GM18507 (cell line): ENCODE measurements at regions not wholly inside any gene's neighbourhood (a gene's known extent, or its start where the extent isn't known, plus 50 kb on each side); places are given as distances from the start of the nearest gene placed in this dataset.

Experiments used
- DNase-seq: peaks from one replicate; pipeline ENCODE4 v3.0.0; 2011; ENCODE audit warnings: low read depth; ENCODE audit not compliant: insufficient read length; ENCODE audit errors: extremely low spot score
- FAIRE-seq: peaks from 2 replicates; lab custom pipeline; 2011; peaks lifted over from hg19 to GRCh38; lab: Jason Lieb, UNC

DNA sequence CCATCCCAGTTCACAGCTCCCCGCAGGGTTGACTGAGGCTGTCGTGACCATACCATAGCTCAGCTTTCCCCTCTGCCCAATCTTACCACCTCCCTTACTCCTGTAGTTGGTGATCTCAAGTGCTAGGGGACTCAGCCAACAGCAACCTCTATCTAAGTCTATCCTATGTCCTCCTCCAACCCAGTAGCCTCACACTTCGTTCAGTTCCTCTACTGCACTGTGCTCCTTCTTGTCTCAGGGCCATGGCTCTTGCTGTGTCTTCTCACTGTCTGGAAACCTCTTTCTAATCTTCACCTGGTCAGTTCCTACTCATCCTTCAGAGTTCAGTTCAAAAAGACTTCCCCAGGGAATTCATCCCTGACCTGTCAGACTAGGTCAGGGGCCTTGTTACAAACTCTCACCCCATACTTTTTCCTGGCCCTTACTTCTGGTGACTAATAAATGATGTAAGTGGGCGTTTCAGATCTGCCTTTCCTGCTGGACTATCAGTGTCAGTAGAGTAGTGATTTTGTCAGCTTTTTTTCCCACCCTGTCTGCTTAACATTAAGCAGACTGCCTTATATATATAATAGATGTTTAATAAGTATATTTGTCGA, 53.6 kb upstream of the NR3C1 start:
- FAIRE-seq: no peak

GRCh38 chr5:143454936-143455516, 51.5 kb upstream of the NR3C1 start:
- DNase-seq: no peak
- no peak for FAIRE-seq

More for the DNA sequence above, 53.6 kb upstream of the NR3C1 start:
- DNase-seq: no peak

- no peak for DNase-seq
- no peak for FAIRE-seq
Observed at GRCh38 chr5:143453720-143454119, 50.2 kb upstream of the NR3C1 start.
